ENCODE measurements at regions not wholly inside any gene's neighbourhood (a gene's known extent, or its start where the extent isn't known, plus 50 kb on each side); places are given as distances from the start of the nearest gene placed in this dataset.

GRCh38 chr1:81543764-81544163 is 257.0 kb upstream of the ADGRL2 start:
- TF ChIP-seq CTCF (IDR thresholded peaks at IDR 0.05; ENCODE audit: insufficient read depth, low read length), result no peak
- TF ChIP-seq, protein P1, sequence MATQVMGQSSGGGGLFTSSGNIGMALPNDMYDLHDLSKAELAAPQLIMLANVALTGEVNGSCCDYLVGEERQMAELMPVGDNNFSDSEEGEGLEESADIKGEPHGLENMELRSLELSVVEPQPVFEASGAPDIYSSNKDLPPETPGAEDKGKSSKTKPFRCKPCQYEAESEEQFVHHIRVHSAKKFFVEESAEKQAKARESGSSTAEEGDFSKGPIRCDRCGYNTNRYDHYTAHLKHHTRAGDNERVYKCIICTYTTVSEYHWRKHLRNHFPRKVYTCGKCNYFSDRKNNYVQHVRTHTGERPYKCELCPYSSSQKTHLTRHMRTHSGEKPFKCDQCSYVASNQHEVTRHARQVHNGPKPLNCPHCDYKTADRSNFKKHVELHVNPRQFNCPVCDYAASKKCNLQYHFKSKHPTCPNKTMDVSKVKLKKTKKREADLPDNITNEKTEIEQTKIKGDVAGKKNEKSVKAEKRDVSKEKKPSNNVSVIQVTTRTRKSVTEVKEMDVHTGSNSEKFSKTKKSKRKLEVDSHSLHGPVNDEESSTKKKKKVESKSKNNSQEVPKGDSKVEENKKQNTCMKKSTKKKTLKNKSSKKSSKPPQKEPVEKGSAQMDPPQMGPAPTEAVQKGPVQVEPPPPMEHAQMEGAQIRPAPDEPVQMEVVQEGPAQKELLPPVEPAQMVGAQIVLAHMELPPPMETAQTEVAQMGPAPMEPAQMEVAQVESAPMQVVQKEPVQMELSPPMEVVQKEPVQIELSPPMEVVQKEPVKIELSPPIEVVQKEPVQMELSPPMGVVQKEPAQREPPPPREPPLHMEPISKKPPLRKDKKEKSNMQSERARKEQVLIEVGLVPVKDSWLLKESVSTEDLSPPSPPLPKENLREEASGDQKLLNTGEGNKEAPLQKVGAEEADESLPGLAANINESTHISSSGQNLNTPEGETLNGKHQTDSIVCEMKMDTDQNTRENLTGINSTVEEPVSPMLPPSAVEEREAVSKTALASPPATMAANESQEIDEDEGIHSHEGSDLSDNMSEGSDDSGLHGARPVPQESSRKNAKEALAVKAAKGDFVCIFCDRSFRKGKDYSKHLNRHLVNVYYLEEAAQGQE (IDR thresholded peaks at IDR 0.05; ENCODE audit: insufficient replicate concordance, low read depth), result no peak
